SKM-1 treated with dmso at 0.1 percent for 144 hours (cell line): ENCODE measurements at regions not wholly inside any gene's neighbourhood (a gene's known extent, or its start where the extent isn't known, plus 50 kb on each side); places are given as distances from the start of the nearest gene placed in this dataset.

Experiments
- DNase-seq: peaks from one replicate; lab custom pipeline; 2025; ENCODE audit not compliant: unreplicated experiment; lab: John Stamatoyannopoulos, UW

DNA sequence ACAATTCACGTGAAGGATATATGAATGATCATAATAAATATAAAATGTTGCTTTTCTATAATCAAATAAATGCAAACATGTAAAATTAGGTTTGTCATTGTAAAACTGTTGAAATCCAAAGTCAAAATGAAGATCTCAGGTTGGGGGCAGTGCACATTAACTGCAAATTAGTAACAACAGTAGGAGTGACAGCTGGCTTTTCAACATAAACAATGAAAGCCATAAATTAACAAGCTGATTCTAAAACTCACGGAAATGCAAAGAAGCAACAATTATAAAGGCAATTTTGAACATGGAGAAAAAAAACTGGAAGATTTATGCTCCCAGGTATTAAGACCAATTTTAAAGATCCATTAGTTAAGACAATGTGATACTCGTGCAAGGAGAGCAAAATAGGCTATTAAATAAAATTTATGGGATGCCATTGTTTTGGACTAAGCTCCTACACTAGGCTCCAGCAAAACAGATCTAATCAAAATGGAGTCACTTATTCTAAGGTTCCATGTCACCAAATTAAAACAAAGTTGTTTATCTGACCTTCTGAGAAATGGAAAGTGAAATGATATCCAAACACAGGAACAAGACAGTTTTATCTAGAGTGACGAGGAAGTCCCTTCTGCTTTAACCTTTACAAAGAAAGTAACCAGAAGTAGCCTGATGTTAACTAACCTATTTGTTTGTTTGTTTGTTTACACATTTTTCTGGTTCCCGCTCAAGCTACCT lies 770.8 kb downstream of the EPHA7 start:
- no peak for DNase-seq

DNA sequence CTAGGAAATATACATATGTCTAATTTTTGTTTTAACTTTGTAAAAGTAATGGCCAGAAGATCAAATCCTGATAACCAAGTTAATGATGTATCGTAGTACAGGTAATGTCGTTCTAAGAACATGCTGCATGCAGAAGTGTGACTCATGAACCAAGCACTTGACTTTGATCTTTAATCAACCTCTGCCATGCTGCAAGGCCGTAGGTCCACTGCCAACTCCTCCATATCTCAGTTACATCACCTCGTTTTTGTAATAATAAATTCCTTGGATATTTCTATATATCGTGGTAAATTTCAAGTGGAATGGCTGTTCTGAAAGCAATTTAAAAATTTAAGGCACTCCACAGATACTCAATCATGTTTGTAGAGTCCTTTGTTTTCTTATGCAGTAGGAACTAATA lies 771.7 kb downstream of the EPHA7 start:
- DNase-seq: no peak

DNA sequence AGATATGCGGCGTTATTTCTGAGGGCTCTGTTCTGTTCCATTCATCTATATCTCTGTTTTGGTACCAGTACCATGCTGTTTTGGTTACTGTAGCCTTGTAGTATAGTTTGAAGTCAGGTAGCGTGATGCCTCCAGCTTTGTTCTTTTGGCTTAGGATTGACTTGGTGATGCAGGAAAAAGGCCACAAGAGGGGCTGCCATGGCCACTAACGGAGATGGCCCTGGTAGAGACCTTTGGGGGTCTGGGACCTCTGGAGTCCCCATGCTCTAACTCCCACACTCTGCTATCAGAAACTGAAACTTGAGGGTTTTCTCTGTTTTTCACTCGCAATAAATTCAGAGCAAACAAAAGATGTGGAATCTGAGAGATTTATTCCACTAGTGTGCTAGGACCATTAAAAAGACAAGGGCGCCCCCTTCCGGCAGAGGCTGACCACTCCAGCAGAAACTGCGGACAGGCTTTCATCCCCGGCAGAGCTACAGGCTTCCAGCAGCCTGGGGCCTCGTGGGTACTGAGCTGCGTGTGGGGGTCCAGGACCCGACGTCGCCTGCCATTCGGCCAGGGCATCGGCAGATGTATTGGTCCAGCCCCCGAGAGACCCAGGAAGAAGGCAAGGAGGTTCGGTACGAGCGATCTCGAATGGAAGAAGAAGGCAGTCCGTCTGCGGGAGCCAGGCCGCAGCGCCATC lies 775.1 kb downstream of the EPHA7 start:
- DNase-seq: peak; percentile 5

DNA sequence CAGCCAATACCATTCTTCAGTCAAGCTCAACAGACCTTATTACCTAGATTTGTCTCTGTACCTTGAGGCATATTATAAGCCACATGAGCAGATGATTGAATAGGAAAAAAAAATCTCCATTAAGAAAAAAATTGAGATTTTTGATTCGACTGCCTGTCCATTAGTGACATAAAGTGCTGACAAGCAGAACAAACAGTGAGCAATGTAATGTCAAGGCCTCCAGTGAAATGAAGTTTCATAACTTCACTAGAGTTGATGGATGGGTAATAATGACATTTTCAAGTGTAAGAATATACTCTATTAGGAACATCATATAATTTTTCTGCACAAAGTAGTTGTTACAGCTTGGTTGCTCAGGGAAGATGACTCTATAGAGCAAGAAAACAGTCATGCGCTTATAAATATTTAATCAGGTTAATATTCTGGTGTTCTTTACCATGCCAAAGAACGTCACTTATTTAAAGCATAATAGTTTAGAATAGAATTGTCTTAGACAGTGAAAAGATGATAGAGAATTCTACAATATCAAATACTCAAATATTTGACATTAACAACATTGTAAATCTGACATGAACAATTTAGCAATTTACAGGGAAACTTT lies 783.7 kb downstream of the EPHA7 start:
- no peak for DNase-seq

DNA sequence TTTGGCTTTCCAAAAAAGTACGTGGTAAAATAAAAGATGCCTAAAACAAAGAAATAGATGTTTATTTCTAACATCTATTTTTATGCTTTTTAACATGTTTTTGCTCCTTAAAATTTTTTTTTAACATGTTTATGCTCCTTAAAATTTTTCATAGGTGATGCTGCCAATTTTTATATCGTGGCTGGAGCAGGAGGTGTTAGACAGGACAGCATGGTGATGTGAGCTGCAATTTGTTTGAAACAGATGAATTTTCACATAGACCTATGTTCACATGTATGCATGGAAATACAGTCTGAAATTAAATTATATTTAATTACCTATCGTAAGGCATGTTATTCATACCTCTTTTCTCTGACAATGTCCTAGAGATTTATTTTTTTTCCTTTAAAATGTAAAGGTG lies 784.8 kb downstream of the EPHA7 start:
- DNase-seq: no peak

DNA sequence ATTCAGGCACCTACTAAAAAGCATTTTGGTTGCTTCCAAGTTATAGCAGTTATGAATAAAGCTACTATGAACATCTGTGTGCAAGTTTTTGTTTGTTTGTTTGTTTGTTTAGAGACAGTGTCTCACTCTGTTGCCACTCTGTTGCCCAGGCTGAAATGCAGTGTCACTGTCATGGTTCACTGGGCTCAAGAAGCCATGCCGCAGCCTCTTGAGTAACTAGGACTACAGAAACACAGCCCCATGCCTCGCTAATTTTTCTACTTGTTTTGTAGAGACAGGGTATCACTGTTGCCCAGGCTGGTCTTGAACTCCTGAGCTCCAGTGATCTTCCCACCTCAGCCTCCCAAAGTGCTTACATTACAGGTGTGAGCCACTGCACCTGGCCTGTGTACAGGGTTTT lies 795.9 kb downstream of the EPHA7 start:
- DNase-seq: no peak

DNA sequence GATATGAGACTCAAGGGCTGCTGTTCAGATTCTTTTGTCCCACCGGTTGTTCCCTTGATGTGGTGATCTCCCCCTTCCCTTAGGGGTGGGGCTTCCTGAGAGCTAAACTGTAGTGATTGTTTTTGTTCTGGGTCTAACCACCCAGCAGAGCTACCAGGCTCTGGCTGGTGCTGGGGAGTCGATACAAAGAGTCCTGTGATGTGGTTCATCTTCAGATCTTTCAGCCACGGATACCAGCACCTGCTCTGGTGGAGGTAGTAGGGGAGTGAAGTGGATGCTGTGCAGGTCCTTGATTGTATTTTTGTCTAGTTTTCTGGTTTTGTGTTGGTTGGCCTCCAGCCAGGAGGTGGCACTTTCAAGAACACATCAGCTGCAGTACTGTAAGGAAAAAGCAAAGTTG lies 801.6 kb downstream of the EPHA7 start:
- no peak for DNase-seq

DNA sequence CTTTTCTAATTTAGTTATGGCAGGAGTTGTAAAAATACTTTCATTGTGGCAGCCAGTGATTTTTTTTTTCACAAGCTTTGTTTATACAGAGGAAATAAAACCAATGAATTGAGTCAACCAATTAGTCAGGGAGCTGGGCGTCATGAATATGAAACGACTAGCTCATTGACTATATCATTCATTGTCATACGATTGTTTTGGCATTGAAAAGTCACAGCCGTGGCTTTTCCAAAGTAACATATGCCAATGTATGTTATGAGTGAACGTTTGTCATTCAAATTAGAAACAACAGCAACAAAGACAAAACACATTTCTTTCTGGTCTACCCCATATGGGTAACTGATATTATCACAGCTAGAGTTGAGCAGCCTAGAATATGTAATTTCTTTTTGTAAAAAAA lies 810.6 kb downstream of the EPHA7 start:
- DNase-seq: no peak

DNA sequence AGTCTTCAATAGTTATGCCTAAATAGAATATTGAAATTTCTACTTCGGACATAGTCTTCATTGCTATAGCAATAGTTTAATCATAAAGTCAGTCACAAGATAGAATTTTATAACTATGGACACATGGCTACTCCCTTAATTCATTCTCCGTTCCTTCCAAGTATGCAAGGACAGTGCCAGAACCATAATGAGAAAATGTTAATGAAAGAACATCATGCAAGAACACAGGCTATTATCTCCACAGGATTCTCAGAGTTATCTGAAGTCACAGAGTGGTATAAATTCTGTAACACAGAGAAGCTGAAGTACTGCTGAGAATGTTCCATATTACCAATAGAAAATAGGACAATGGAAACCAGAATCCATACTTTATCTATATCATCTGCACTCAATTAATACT lies 826.2 kb downstream of the EPHA7 start:
- DNase-seq: no peak

DNA sequence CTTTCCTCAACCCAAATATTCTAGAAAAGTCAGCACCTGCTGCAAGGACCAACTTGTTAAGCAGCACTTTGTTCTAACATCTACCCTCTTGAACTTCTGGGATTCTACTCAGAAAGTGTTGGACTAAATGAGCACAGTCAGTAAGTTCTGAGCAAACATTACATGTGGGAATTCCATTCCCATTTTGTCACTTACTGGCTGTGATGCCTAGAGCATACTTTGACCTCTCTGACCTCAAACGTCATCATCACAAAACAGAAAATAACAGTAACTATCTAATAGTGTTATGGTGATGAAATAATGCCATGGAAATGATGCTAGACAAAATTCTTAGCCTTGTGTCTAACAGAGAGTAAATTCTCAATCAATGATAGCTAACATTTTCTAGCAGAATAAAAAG lies 829.4 kb downstream of the EPHA7 start:
- no peak for DNase-seq

DNA sequence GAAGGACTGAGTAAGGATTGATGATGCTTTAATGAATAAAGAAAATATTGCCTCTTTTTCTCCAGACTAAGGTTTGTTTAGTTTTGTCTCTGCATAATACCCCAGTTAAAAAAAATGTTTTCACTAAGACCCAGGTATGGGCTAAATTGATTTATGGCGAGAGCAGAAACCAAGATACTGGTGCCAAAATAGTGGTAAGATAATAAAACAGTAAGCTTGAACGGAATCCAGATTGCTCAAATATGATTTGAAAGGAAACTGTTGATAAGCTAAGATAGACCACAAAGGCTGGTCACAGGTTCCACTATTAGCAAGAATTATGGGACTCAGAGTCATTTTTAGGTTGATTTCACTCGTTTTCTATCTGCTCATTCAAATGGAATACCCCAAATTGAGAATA lies 831.2 kb downstream of the EPHA7 start:
- DNase-seq: no peak

DNA sequence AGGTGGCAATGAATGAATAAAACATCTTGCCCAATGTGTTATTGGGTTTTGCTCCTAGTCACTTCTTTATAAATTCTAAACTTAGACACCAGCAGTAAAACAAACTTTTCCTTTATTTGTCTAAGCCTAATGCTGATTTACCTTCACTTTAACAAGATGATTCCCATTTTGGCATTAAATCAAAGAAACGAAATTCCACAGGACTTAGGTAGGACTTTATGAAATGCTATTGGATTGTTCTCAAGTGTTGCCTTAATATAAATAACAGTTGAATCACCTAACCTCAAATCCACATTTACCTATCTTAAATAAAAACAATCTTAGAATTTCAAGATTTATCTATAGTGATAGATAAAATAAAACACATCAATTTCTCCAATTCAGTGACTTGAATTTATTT lies 831.8 kb downstream of the EPHA7 start:
- no peak for DNase-seq

DNA sequence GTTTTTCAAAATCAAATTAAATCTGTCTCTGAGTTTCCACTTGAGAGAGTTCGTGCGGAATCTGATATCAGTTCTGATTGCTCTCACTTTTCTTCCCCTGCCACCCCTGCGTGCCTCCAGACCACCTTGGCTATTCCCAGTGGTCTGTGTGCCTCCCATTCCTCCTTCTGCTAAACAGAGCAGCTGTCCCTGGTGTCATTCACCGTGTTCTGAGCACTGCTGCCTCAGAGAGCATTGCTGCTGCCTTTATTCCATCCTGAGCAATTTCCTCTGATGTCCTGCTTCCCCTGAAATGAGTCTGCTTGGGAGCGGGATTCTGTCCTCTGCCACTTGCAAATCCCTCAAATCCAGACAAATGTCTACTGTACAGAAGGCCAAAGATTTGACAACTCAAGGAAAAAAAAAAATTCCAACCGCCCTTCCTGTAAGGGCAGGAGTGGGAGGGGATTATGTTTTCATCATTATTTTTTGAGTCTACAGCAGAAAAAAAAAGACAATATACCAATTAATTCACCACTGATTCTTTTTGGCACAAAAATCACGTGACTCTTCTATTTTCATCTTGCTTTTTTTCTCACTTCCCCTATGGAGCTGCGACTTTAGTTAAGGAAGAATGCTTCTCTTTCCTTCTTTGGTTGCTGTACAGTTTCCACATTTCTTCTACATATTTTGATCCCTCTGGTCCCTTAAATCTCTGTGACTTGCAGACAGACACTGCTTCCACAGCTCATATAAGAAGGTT lies 833.0 kb downstream of the EPHA7 start:
- DNase-seq: no peak

DNA sequence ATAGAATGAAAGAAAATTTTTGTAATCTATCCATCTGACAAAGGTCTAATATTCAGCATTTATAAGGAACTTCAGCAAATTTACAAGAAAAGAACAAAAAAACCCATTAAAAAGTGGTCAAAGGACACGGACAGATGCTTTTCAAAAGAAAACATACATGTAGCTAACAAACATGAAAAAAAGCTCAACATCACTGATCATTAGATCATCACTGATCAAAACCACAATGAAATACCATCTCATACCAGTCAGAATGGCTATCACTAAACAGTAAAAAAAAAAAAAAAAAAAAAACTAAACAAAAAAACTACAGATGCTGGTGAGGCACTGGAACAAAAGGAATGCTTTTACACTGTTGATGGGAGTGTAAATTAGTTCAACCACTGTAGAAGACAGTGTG lies 837.1 kb downstream of the EPHA7 start:
- no peak for DNase-seq

DNA sequence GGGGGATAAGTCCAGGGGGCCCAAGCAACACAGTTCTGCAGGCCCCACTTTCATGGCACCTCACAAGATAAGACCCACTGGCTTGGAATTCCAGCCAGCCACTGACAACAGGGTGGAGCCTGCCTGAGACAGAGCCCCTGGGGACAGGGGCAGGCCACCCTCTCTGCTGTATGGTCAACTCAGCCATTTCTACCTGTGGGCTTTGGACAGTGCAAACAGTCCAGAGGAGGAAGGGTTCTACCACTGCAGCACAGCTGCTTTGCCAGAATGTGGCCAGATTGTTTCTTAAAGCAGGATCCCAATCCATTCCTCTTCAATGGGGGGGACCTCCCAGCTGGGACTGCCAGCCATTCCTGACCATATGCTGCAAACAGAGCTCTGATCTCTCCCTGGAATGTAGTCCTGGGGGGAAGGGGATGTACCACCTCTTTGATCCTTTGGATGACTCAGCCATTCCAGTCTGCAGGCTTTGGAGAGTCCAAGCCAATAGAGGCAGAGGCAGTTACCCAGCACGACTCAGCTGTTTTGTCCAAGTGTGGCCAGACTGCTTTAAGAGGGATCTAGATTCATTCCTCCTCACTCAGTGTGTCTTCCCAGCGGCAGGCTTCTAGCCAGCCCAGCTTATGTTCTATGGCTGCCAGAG lies 842.2 kb downstream of the EPHA7 start:
- DNase-seq: no peak

DNA sequence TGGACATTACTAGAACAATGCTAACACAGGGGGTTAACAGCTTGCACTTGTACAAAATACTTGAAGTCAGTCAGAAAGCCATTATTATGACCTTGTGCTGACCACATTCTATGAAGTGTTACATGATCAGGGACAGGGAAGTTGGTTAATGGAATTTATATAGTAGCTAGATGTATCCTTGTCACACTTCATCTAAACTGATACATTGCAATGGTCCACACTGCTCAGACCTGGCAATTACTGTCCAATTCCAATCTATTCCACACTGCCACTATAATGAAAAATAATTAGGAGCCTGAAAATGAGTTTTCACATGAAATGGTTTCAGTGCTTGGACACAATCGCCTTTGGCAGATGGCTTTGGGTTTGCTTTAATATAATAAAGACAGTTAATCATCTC lies 850.8 kb downstream of the EPHA7 start:
- DNase-seq: no peak

DNA sequence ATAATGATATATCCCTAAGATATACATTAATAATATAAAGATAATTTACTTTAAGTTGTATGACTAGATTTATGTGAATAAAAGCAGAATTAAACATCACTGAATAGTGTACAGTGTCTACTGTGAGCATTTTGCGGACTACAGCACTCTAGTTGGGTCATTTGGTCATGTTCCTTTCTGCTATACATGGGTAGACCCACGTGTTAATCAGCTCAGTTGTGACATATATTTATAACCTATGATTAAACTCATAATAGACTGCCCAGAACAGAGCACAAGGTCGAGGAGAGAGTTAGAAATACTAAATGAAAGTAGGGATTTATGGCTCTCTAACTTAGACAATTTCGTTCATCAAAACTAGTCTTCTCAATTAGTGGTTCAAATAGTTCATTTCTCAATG lies 852.7 kb downstream of the EPHA7 start:
- DNase-seq: no peak

DNA sequence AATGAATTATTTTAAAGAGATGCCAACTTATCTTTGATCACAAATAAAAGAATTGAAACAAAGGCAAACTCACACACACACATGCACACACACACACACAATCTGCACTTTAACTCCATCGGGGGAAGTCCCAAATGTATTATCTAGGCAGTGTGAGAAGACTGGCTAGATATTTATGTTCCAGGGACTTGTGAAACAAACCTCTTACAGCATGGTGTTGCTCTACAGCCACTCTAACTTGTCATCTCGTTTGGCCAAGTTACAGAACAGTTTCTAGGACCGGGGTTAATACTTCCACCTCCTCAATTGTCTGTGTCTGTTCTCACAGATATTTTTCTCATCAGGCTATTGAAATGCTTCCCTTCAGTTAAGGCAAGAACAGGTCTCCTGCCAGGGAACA lies 855.0 kb downstream of the EPHA7 start:
- no peak for DNase-seq

DNA sequence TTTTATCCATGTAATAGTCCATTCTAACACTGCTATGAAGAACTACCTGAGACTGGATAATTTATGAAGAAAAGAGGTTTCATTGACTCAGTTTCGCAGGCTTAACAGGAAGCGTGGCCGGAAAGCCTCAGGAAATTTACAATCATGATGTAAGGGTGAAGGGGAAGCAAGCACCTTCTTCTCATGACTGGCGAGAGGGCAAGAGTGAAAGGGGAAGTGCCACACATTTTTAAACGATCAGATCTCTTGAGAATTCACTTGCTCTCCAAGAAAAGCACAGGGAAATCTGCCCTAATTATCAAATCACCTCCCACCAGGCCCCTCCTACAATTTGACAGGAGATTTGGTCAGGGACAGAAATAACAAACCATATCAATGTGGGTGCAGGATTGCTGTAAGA lies 859.7 kb downstream of the EPHA7 start:
- DNase-seq: peak; percentile 77

DNA sequence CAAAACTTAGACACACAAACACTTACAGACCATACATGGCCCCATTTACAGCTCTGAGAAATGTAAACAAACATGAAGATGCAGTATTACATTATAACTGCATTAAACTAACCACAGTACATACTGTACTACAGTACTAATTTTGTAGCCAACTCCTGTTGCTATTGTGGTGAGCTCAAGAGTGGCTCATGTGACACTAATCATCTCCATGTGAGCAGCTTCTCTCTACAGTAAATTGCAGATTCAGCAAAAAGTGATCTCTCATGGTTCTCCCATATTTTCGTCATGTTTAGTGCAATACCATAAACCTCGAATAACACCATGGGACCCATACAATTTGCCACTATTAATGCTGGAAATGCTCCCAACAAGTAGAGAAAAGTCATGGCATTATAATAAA lies 860.4 kb downstream of the EPHA7 start:
- DNase-seq: no peak

DNA sequence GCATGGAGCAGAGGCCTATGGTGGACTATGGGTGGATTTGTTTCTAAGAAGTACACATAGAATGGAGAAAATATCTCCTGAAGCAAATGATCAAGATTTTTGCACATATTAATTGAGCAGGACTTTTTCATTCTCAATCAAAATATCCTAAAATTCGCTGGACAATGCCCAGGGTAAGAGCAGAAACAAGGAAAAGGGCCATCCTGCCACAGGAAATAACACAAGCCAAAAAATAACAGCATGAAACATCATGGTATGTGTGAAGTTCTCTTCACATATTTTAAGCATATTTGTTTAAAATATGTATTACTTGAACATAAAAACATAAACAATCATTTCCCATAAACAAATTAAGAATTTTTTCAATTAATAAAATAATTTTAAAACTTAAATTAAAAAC lies 868.9 kb downstream of the EPHA7 start:
- DNase-seq: no peak
